ENCODE measurements at regions not wholly inside any gene's neighbourhood (a gene's known extent, or its start where the extent isn't known, plus 50 kb on each side); places are given as distances from the start of the nearest gene placed in this dataset.

GRCh38 chr5:84870369-84870768, 485.7 kb upstream of the EDIL3 start:
- no peak overlapping the region for H2AFZ ChIP-seq (ENCODE audit: low read depth, low read length, poor library complexity, severe bottlenecking)
- intact Hi-C loops (cut with micrococcal nuclease) = no loop called here

GRCh38 chr5:84869675-84870074, 485.0 kb upstream of the EDIL3 start:
- ATAC-seq = no peak
- no peak overlapping the region for H3K27ac ChIP-seq (ENCODE audit: low read depth, low read length)
- no peak overlapping the region for H3K4me3 ChIP-seq (replicated peaks in 1 of 2; ENCODE audit: low read depth in 1 of 2, low read length in 2 of 2)
- no peaks in the 10 kb centered on the region for H3K27me3 ChIP-seq (ENCODE audit: insufficient read depth, low read length)
- H3K4me2 ChIP-seq (ENCODE audit: low read length) = no peak overlapping the region
- H2AFZ ChIP-seq (ENCODE audit: low read depth, low read length, poor library complexity, severe bottlenecking) = no peak overlapping the region
- no peaks in the 10 kb centered on the region for H3K79me2 ChIP-seq (ENCODE audit: insufficient read depth, low read length)
- intact Hi-C loops (cut with micrococcal nuclease) = no loop called here
- ChIA-PET CTCF (no interaction called here), RAD21 (ENCODE audit: low non-redundant PET in 1 of 2, low total read pairs in 2 of 2, uncharacterized antibody in 2 of 2, unreplicated experiment in 2 of 2) (no interaction called here), POLR2A (no interaction called here)
- no peaks in the 10 kb centered on the region for H4K20me1 ChIP-seq (ENCODE audit: insufficient read depth)
- H3K4me1 ChIP-seq (ENCODE audit: control insufficient read depth in 1 of 2, insufficient read depth in 2 of 2, low read length in 2 of 2) = no peaks in the 10 kb centered on the region
- TF ChIP-seq, protein P1, sequence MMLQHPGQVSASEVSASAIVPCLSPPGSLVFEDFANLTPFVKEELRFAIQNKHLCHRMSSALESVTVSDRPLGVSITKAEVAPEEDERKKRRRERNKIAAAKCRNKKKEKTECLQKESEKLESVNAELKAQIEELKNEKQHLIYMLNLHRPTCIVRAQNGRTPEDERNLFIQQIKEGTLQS (IDR thresholded peaks at IDR 0.05) = no peak
- TF ChIP-seq CEBPB (IDR thresholded peaks at IDR 0.05; ENCODE audit: low read depth) (no peak), TCF7L2 (IDR thresholded peaks at IDR 0.05; ENCODE audit: borderline replicate concordance, extremely low read depth, insufficient read depth, insufficient read length) (no peak), EZH2phosphoT487 (IDR thresholded peaks at IDR 0.05; ENCODE audit: borderline replicate concordance) (no peak), SRF (IDR thresholded peaks at IDR 0.05; ENCODE audit: low read depth) (no peak), EGR1 (IDR thresholded peaks at IDR 0.05; ENCODE audit: low read depth) (no peak), ZFX (IDR thresholded peaks at IDR 0.05) (no peak), YY1 (IDR thresholded peaks at IDR 0.05; ENCODE audit: extremely low read depth, insufficient replicate concordance, low read depth, low read length) (no peak), EZH2 (IDR thresholded peaks at IDR 0.05) (no peak), FOSL1 (IDR thresholded peaks at IDR 0.05; ENCODE audit: low read depth) (no peak), ZBTB33 (IDR thresholded peaks at IDR 0.05; ENCODE audit: extremely low read depth, insufficient replicate concordance, low read length) (no peak)
- no peak overlapping the region for H3K9ac ChIP-seq (ENCODE audit: low read length)
- no TSS peak for BruUV-seq (replicated peaks)
- no peaks in the 10 kb centered on the region for H3K9me3 ChIP-seq (ENCODE audit: control insufficient read depth in 1 of 2, insufficient read depth in 1 of 2, low read depth in 1 of 2, low read length in 2 of 2)
- DNase-seq (ENCODE audit: low read depth, low spot score) = no peak
- no peaks in the 10 kb centered on the region for H3K36me3 ChIP-seq (ENCODE audit: control insufficient read depth in 1 of 2, insufficient read depth in 2 of 2, low read length in 2 of 2)
- no peaks in the 10 kb centered on the region for H3K9me2 ChIP-seq (ENCODE audit: insufficient read depth)

More at GRCh38 chr5:84870369-84870768, 485.7 kb upstream of the EDIL3 start:
- Histone ChIP-seq H3K9me3 (ENCODE audit: control insufficient read depth in 1 of 2, insufficient read depth in 1 of 2, low read depth in 1 of 2, low read length in 2 of 2) (no peaks in the 10 kb centered on the region), H3K9ac (ENCODE audit: low read length) (no peak overlapping the region), H3K4me1 (ENCODE audit: control insufficient read depth in 1 of 2, insufficient read depth in 2 of 2, low read length in 2 of 2) (no peaks in the 10 kb centered on the region), H3K27ac (ENCODE audit: low read depth, low read length) (no peak overlapping the region), H3K27me3 (ENCODE audit: insufficient read depth, low read length) (no peaks in the 10 kb centered on the region), H4K20me1 (ENCODE audit: insufficient read depth) (no peaks in the 10 kb centered on the region), H3K4me2 (ENCODE audit: low read length) (no peak overlapping the region), H3K9me2 (ENCODE audit: insufficient read depth) (no peaks in the 10 kb centered on the region), H3K79me2 (ENCODE audit: insufficient read depth, low read length) (no peaks in the 10 kb centered on the region), H3K36me3 (ENCODE audit: control insufficient read depth in 1 of 2, insufficient read depth in 2 of 2, low read length in 2 of 2) (no peaks in the 10 kb centered on the region), H3K4me3 (replicated peaks in 1 of 2; ENCODE audit: low read depth in 1 of 2, low read length in 2 of 2) (no peak overlapping the region)
- ChIA-PET CTCF (no interaction called here), RAD21 (ENCODE audit: low non-redundant PET in 1 of 2, low total read pairs in 2 of 2, uncharacterized antibody in 2 of 2, unreplicated experiment in 2 of 2) (no interaction called here), POLR2A (no interaction called here)
- ATAC-seq = no peak
- no peak for TF ChIP-seq CBX3 (IDR thresholded peaks at IDR 0.05; ENCODE audit: low read depth)
- TF ChIP-seq FOSL1 (IDR thresholded peaks at IDR 0.05; ENCODE audit: low read depth) = no peak
- TF ChIP-seq POLR2A (IDR thresholded peaks at IDR 0.05; ENCODE audit: borderline replicate concordance, extremely low read depth, insufficient read depth, insufficient read length) = no peak
- TF ChIP-seq, protein P2, sequence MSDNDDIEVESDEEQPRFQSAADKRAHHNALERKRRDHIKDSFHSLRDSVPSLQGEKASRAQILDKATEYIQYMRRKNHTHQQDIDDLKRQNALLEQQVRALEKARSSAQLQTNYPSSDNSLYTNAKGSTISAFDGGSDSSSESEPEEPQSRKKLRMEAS (IDR thresholded peaks at IDR 0.05) = no peak
- no peak for TF ChIP-seq SIN3A (IDR thresholded peaks at IDR 0.05; ENCODE audit: low read depth)
- no peak for TF ChIP-seq EZH2 (IDR thresholded peaks at IDR 0.05)
- TF ChIP-seq ZNF274 (IDR thresholded peaks at IDR 0.05; ENCODE audit: low read depth, low read length) = no peak
- no peak for DNase-seq (ENCODE audit: low read depth, low spot score)
- BruUV-seq (replicated peaks) = no TSS peak

Measured in HCT116 (cell line).